ENCODE measurements at regions not wholly inside any gene's neighbourhood (a gene's known extent, or its start where the extent isn't known, plus 50 kb on each side); places are given as distances from the start of the nearest gene placed in this dataset.

GRCh38 chr12:75748136-75748535 lies 236.7 kb upstream of the KRR1 start:
- Histone ChIP-seq H3K27me3 (no peaks in the 10 kb centered on the region), H3K4me1 (peaks cover 0 to 15% (median 0%) of the 10 kb centered on the region in 4 donors), H3K36me3 (no peaks in the 10 kb centered on the region), H3K4me3 (no peak overlapping the region), H3K27ac (no peak overlapping the region), H3K9me3 (no peaks in the 10 kb centered on the region)
- TF ChIP-seq CTCF (IDR thresholded peaks at IDR 0.05) (no peak), EP300 (IDR thresholded peaks at IDR 0.05) (no peak)
- no peak for DNase-seq (ENCODE audit: low spot score in 2 of 2)
- 85 to 93% methylated on average over 6 of the region's 6 CpGs for WGBS, 2 donors

GRCh38 chr12:75747572-75748021 lies 236.2 kb upstream of the KRR1 start:
- no peak overlapping the region for H3K4me3 ChIP-seq
- WGBS, 2 donors = 65 to 67% methylated on average over 1 of the region's 1 CpG
- H3K27ac ChIP-seq = no peak overlapping the region
- H3K4me1 ChIP-seq = peaks cover 0 to 15% (median 0%) of the 10 kb centered on the region in 4 donors
- H3K36me3 ChIP-seq = no peaks in the 10 kb centered on the region
- H3K27me3 ChIP-seq = no peaks in the 10 kb centered on the region
- no peaks in the 10 kb centered on the region for H3K9me3 ChIP-seq
- no peak for TF ChIP-seq CTCF (IDR thresholded peaks at IDR 0.05)
- TF ChIP-seq POLR2A (IDR thresholded peaks at IDR 0.05) = no peak
- no peak for TF ChIP-seq EP300 (IDR thresholded peaks at IDR 0.05)
- no peak for DNase-seq (ENCODE audit: low spot score in 2 of 2)

- H3K9me3 ChIP-seq = no peaks in the 10 kb centered on the region
- DNase-seq (ENCODE audit: low spot score in 2 of 2) = no peak
- WGBS, 2 donors = 93 to 94% methylated on average over 4 of the region's 4 CpGs
- H3K36me3 ChIP-seq = no peaks in the 10 kb centered on the region
- no peak overlapping the region for H3K4me3 ChIP-seq
- H3K27me3 ChIP-seq = no peaks in the 10 kb centered on the region
- TF ChIP-seq EP300 (IDR thresholded peaks at IDR 0.05) (no peak), CTCF (IDR thresholded peaks at IDR 0.05) (no peak), POLR2A (IDR thresholded peaks at IDR 0.05) (no peak)
- H3K4me1 ChIP-seq = peaks cover 0 to 14% (median 0%) of the 10 kb centered on the region in 4 donors
- H3K27ac ChIP-seq = no peak overlapping the region
Measured at GRCh38 chr12:75746621-75747020, 235.2 kb upstream of the KRR1 start.

GRCh38 chr12:75744607-75745256 lies 233.3 kb upstream of the KRR1 start:
- no peak overlapping the region for H3K27ac ChIP-seq
- H3K36me3 ChIP-seq = no peaks in the 10 kb centered on the region
- no peak for DNase-seq (ENCODE audit: low spot score in 2 of 2)
- no peaks in the 10 kb centered on the region for H3K27me3 ChIP-seq
- no peaks in the 10 kb centered on the region for H3K4me1 ChIP-seq
- 68 to 71% methylated on average over 1 of the region's 1 CpG for WGBS, 2 donors
- TF ChIP-seq CTCF (IDR thresholded peaks at IDR 0.05) = no peak
- TF ChIP-seq EP300 (IDR thresholded peaks at IDR 0.05) = no peak
- no peak for TF ChIP-seq POLR2A (IDR thresholded peaks at IDR 0.05)
- H3K4me3 ChIP-seq = no peak overlapping the region
- H3K9me3 ChIP-seq = no peaks in the 10 kb centered on the region

- no peak overlapping the region for H3K4me3 ChIP-seq
- no peaks in the 10 kb centered on the region for H3K4me1 ChIP-seq
- no peak for DNase-seq (ENCODE audit: low spot score in 2 of 2)
- no peak for TF ChIP-seq CTCF (IDR thresholded peaks at IDR 0.05)
- TF ChIP-seq EP300 (IDR thresholded peaks at IDR 0.05) = no peak
- no peak for TF ChIP-seq POLR2A (IDR thresholded peaks at IDR 0.05)
- no peaks in the 10 kb centered on the region for H3K36me3 ChIP-seq
- no peaks in the 10 kb centered on the region for H3K27me3 ChIP-seq
- H3K27ac ChIP-seq = no peak overlapping the region
- no peaks in the 10 kb centered on the region for H3K9me3 ChIP-seq
- WGBS, 2 donors = 54 to 57% methylated on average over 1 of the region's 1 CpG
Measured at GRCh38 chr12:75742961-75743360, 231.6 kb upstream of the KRR1 start.
